SK-N-SH (cell line): ENCODE measurements at regions not wholly inside any gene's neighbourhood (a gene's known extent, or its start where the extent isn't known, plus 50 kb on each side); places are given as distances from the start of the nearest gene placed in this dataset.

Experiments used
- CTCF ChIA-PET: fragments of 300-600, 350-600 bp; formaldehyde crosslinking; extraction: SDS; loops from one replicate; lab custom pipeline; 2021; lab: Yijun Ruan, JAX
- POLR2A ChIA-PET: fragments of 350-600 bp; sonication (Branson Sonifier 250); formaldehyde crosslinking; extraction: SDS; loops from one replicate; lab custom pipeline; 2020; ENCODE audit warnings: antibody characterized with exemption, inconsistent platforms; lab: Yijun Ruan, JAX
- DNase-seq: peaks from one replicate; pipeline ENCODE4 v3.0.0; 2012
- H2AFZ ChIP-seq: fragments of 200-600 bp; sonication (generic); 2 replicates; pipeline ENCODE4 v1.8.1; 2016; ENCODE audit warnings: antibody characterized with exemption, mild to moderate bottlenecking, low read depth
- H3F3A ChIP-seq: fragments of 200-600 bp; sonication (generic); replicated peaks from 2 replicates; pipeline ENCODE3; 2016; ENCODE audit warnings: antibody characterized with exemption, mild to moderate bottlenecking; ENCODE audit not compliant: insufficient read depth
- H3K27ac ChIP-seq, 2 experiments: fragments of 200-500 bp in 1 of 2; fragments of 200-600 bp in 1 of 2; sonication (Bioruptor generic) in 1 of 2; sonication (generic), shearing (Covaris generic) in 1 of 2; 2 replicates each; pipeline versions ENCODE4 v1.5.1 to v1.6.1; 2014 to 2016; ENCODE audit warnings: low read depth in 2 of 2, inconsistent platforms in 1 of 2, low read length in 1 of 2, mild to moderate bottlenecking in 1 of 2, mixed read lengths in 1 of 2
- H3K27me3 ChIP-seq: fragments of 200-600 bp; sonication (generic), shearing (Covaris generic); 2 replicates; pipeline ENCODE4 v1.6.1; 2016; ENCODE audit warnings: mixed run types; ENCODE audit not compliant: insufficient read depth
- H3K36me3 ChIP-seq, 2 experiments: fragments of 200-500 bp in 1 of 2; fragments of 200-600 bp in 1 of 2; sonication (Bioruptor generic) in 1 of 2; sonication (generic) in 1 of 2; replicated peaks in 1 of 2; 2 replicates each; pipeline versions ENCODE3 to v1.5.1; 2014 to 2016; ENCODE audit warnings: low read length in 1 of 2, mild to moderate bottlenecking in 1 of 2; ENCODE audit not compliant: insufficient read depth in 2 of 2, control insufficient read depth in 1 of 2
- H3K4me1 ChIP-seq, 2 experiments: fragments of 200-500 bp in 1 of 2; fragments of 200-600 bp in 1 of 2; sonication (Bioruptor generic) in 1 of 2; sonication (generic), shearing (Covaris generic) in 1 of 2; 2 replicates each; pipeline versions ENCODE4 v1.5.1 to v1.6.1; 2014 to 2016; ENCODE audit warnings: low read depth in 1 of 2, low read length in 1 of 2, mixed run types in 1 of 2; ENCODE audit not compliant: insufficient read depth in 2 of 2, control insufficient read depth in 1 of 2
- H3K4me2 ChIP-seq: fragments of 200-600 bp; sonication (generic), shearing (Covaris generic); 2 replicates; pipeline ENCODE4 v1.6.1; 2017; ENCODE audit warnings: mixed run types
- H3K4me3 ChIP-seq, 2 experiments: fragments of 200-500 bp in 1 of 2; fragments of 200-600 bp in 1 of 2; sonication (Bioruptor generic) in 1 of 2; sonication (generic), shearing (Covaris generic) in 1 of 2; 2 replicates each; pipeline versions ENCODE4 v1.5.1 to v1.8.1; 2014 to 2016; ENCODE audit warnings: low read depth in 2 of 2, inconsistent platforms in 1 of 2, low read length in 1 of 2, mild to moderate bottlenecking in 1 of 2, mixed read lengths in 1 of 2, moderate library complexity in 1 of 2
- H3K79me2 ChIP-seq: fragments of 200-600 bp; sonication (generic); 2 replicates; pipeline ENCODE4 v1.8.1; 2017; ENCODE audit warnings: mild to moderate bottlenecking; ENCODE audit not compliant: insufficient read depth
- H3K9ac ChIP-seq: fragments of 200-600 bp; sonication (generic); 2 replicates; pipeline ENCODE4 v1.6.1; 2017; ENCODE audit warnings: mixed run types
- H3K9me2 ChIP-seq: fragments of 200-600 bp; sonication (generic); 2 replicates; pipeline ENCODE4 v1.6.1; 2017; ENCODE audit warnings: mixed run types
- H3K9me3 ChIP-seq: fragments of 200-600 bp; sonication (generic); 2 replicates; pipeline ENCODE4 v1.6.1; 2017; ENCODE audit warnings: mixed run types, mild to moderate bottlenecking, moderate library complexity
- H4K20me1 ChIP-seq: fragments of 200-600 bp; sonication (generic); 2 replicates; pipeline ENCODE4 v1.6.1; 2017; ENCODE audit warnings: mild to moderate bottlenecking, mixed run types; ENCODE audit not compliant: insufficient read depth
- CHD2 ChIP-seq: fragments of 150-350 bp; IDR thresholded peaks from 2 replicates; pipeline ENCODE4 v1.6.1; 2018; ENCODE audit warnings: low read length; ENCODE audit not compliant: partially characterized antibody
- ELF1 ChIP-seq: IDR thresholded peaks from 2 replicates; pipeline ENCODE4 v1.4.0; 2012
- EP300 ChIP-seq, 2 experiments: IDR thresholded peaks; 2 replicates each; pipeline versions ENCODE4 v1.4.0 to v1.6.1; 2012; ENCODE audit warnings: borderline replicate concordance in 1 of 2, low read depth in 1 of 2, low read length in 1 of 2
- FOXJ3 ChIP-seq: sonication (generic); formaldehyde crosslinking; IDR thresholded peaks from 2 replicates; pipeline ENCODE4 v1.5.1; 2020; ENCODE audit warnings: mild to moderate bottlenecking, missing genetic modification reagents
- MXI1 ChIP-seq: IDR thresholded peaks from 2 replicates; pipeline ENCODE4 v1.6.1; 2012; ENCODE audit warnings: mild to moderate bottlenecking, low read depth, low read length, improper control_type of control experiment
- NFIC ChIP-seq: IDR thresholded peaks from 2 replicates; pipeline ENCODE4 v1.4.0; 2012; ENCODE audit warnings: borderline replicate concordance
- NRF1 ChIP-seq: IDR thresholded peaks from 2 replicates; pipeline ENCODE4 v1.6.1; 2012; ENCODE audit warnings: low read depth, mild to moderate bottlenecking, low read length
- POLR2AphosphoS5 ChIP-seq: IDR thresholded peaks from 2 replicates; pipeline ENCODE4 v1.6.1; 2012; ENCODE audit warnings: low read depth, low read length
- RXRA ChIP-seq: IDR thresholded peaks from 2 replicates; pipeline ENCODE4 v1.4.0; 2012; ENCODE audit warnings: low read depth, mild to moderate bottlenecking, borderline replicate concordance
- SMC3 ChIP-seq: IDR thresholded peaks from 2 replicates; pipeline ENCODE4 v1.6.1; 2012; ENCODE audit warnings: low read depth, low read length, improper control_type of control experiment
- TCF12 ChIP-seq: IDR thresholded peaks from 2 replicates; pipeline ENCODE4 v1.4.0; 2012
- WGBS: methylation state at CpG from one replicate; pipeline ENCODE4 v1.1.6; 2017; ENCODE audit warnings: low lambda C conversion rate; 5-methylcytosine and 5-hydroxymethylcytosine counted together
- TF ChIP-seq, protein P1 (sequence below): fragments of 150-350 bp; IDR thresholded peaks from 2 replicates; pipeline ENCODE4 v1.6.1; 2017; ENCODE audit warnings: antibody characterized with exemption, low read length, low read depth, borderline replicate concordance
- TF ChIP-seq, protein P2 (sequence below): IDR thresholded peaks from 2 replicates; pipeline ENCODE4 v1.4.0; 2012; ENCODE audit warnings: low read depth, borderline replicate concordance
- TF ChIP-seq, protein P3 (sequence below): IDR thresholded peaks from 2 replicates; pipeline ENCODE4 v1.6.1; 2012; ENCODE audit warnings: mild to moderate bottlenecking, low read depth, low read length, moderate library complexity
- TF ChIP-seq, protein P4 (sequence below): fragments of 200-600 bp; sonication (generic); IDR thresholded peaks from 2 replicates; pipeline ENCODE4 v1.6.1; 2017; ENCODE audit warnings: antibody characterized with exemption, mild to moderate bottlenecking, moderate library complexity
- TF ChIP-seq, protein P5 (sequence below): IDR thresholded peaks from 2 replicates; pipeline ENCODE4 v1.4.0; 2012; ENCODE audit warnings: low read depth

DNA sequence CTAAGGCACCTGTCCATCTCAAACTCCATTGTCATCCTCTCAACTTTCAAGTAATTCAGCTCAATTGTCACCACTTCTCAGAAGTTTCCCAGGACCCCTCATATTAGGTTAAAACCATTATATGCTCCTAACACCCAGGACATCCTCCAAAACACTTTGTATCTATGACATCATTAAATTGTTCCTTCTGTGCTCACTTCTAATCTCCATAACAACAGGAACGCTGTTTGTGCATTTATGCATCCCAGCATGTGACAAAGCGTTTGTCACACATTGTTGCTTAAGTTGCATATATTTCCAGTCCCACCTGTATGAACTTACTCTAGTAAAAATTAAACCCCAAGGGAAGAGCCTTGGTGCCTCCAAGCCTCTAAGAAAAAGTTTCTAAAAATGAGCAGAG, 133.9 kb downstream of the TBX5 start:
- no peaks in the 10 kb centered on the region for H3K9me3 ChIP-seq
- CTCF ChIA-PET = no interaction called here
- no peak overlapping the region for H3K4me3 ChIP-seq
- DNase-seq = no peak
- H2AFZ ChIP-seq = no peak overlapping the region
- H3K27me3 ChIP-seq = no peaks in the 10 kb centered on the region
- H4K20me1 ChIP-seq = no peaks in the 10 kb centered on the region
- WGBS = 2% methylated on average over 2 of the region's 2 CpGs
- no peak overlapping the region for H3K4me2 ChIP-seq
- no peak for TF ChIP-seq POLR2AphosphoS5
- no peak for TF ChIP-seq RXRA
- TF ChIP-seq CHD2 = no peak
- TF ChIP-seq FOXJ3 (CRISPR knock-in tag) = no peak
- TF ChIP-seq, protein P1, sequence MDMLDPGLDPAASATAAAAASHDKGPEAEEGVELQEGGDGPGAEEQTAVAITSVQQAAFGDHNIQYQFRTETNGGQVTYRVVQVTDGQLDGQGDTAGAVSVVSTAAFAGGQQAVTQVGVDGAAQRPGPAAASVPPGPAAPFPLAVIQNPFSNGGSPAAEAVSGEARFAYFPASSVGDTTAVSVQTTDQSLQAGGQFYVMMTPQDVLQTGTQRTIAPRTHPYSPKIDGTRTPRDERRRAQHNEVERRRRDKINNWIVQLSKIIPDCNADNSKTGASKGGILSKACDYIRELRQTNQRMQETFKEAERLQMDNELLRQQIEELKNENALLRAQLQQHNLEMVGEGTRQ = no peak
- TF ChIP-seq TCF12 = no peak
- TF ChIP-seq NFIC = no peak
- TF ChIP-seq SMC3 = no peak
- TF ChIP-seq, protein P2, sequence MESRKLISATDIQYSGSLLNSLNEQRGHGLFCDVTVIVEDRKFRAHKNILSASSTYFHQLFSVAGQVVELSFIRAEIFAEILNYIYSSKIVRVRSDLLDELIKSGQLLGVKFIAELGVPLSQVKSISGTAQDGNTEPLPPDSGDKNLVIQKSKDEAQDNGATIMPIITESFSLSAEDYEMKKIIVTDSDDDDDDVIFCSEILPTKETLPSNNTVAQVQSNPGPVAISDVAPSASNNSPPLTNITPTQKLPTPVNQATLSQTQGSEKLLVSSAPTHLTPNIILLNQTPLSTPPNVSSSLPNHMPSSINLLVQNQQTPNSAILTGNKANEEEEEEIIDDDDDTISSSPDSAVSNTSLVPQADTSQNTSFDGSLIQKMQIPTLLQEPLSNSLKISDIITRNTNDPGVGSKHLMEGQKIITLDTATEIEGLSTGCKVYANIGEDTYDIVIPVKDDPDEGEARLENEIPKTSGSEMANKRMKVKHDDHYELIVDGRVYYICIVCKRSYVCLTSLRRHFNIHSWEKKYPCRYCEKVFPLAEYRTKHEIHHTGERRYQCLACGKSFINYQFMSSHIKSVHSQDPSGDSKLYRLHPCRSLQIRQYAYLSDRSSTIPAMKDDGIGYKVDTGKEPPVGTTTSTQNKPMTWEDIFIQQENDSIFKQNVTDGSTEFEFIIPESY = no peak
- TF ChIP-seq, protein P3, sequence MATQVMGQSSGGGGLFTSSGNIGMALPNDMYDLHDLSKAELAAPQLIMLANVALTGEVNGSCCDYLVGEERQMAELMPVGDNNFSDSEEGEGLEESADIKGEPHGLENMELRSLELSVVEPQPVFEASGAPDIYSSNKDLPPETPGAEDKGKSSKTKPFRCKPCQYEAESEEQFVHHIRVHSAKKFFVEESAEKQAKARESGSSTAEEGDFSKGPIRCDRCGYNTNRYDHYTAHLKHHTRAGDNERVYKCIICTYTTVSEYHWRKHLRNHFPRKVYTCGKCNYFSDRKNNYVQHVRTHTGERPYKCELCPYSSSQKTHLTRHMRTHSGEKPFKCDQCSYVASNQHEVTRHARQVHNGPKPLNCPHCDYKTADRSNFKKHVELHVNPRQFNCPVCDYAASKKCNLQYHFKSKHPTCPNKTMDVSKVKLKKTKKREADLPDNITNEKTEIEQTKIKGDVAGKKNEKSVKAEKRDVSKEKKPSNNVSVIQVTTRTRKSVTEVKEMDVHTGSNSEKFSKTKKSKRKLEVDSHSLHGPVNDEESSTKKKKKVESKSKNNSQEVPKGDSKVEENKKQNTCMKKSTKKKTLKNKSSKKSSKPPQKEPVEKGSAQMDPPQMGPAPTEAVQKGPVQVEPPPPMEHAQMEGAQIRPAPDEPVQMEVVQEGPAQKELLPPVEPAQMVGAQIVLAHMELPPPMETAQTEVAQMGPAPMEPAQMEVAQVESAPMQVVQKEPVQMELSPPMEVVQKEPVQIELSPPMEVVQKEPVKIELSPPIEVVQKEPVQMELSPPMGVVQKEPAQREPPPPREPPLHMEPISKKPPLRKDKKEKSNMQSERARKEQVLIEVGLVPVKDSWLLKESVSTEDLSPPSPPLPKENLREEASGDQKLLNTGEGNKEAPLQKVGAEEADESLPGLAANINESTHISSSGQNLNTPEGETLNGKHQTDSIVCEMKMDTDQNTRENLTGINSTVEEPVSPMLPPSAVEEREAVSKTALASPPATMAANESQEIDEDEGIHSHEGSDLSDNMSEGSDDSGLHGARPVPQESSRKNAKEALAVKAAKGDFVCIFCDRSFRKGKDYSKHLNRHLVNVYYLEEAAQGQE = no peak
- TF ChIP-seq, protein P4, sequence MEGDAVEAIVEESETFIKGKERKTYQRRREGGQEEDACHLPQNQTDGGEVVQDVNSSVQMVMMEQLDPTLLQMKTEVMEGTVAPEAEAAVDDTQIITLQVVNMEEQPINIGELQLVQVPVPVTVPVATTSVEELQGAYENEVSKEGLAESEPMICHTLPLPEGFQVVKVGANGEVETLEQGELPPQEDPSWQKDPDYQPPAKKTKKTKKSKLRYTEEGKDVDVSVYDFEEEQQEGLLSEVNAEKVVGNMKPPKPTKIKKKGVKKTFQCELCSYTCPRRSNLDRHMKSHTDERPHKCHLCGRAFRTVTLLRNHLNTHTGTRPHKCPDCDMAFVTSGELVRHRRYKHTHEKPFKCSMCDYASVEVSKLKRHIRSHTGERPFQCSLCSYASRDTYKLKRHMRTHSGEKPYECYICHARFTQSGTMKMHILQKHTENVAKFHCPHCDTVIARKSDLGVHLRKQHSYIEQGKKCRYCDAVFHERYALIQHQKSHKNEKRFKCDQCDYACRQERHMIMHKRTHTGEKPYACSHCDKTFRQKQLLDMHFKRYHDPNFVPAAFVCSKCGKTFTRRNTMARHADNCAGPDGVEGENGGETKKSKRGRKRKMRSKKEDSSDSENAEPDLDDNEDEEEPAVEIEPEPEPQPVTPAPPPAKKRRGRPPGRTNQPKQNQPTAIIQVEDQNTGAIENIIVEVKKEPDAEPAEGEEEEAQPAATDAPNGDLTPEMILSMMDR = no peak
- no peak for TF ChIP-seq NRF1
- TF ChIP-seq, protein P5, sequence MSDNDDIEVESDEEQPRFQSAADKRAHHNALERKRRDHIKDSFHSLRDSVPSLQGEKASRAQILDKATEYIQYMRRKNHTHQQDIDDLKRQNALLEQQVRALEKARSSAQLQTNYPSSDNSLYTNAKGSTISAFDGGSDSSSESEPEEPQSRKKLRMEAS = no peak
- TF ChIP-seq EP300 (IDR thresholded peaks at IDR 0.05; ENCODE audit: borderline replicate concordance in 1 of 2, low read depth in 1 of 2, low read length in 1 of 2) = no peak
- TF ChIP-seq MXI1 = no peak
- no peak for TF ChIP-seq ELF1
- H3K27ac ChIP-seq = no peak overlapping the region
- H3F3A ChIP-seq = no peaks in the 10 kb centered on the region
- H3K36me3 ChIP-seq = no peaks in the 10 kb centered on the region
- no peak overlapping the region for H3K9ac ChIP-seq
- no peaks in the 10 kb centered on the region for H3K79me2 ChIP-seq
- no peaks in the 10 kb centered on the region for H3K4me1 ChIP-seq
- no peaks in the 10 kb centered on the region for H3K9me2 ChIP-seq
- POLR2A ChIA-PET = no interaction called here
